ENCODE measurements at regions not wholly inside any gene's neighbourhood (a gene's known extent, or its start where the extent isn't known, plus 50 kb on each side); places are given as distances from the start of the nearest gene placed in this dataset.

DNA sequence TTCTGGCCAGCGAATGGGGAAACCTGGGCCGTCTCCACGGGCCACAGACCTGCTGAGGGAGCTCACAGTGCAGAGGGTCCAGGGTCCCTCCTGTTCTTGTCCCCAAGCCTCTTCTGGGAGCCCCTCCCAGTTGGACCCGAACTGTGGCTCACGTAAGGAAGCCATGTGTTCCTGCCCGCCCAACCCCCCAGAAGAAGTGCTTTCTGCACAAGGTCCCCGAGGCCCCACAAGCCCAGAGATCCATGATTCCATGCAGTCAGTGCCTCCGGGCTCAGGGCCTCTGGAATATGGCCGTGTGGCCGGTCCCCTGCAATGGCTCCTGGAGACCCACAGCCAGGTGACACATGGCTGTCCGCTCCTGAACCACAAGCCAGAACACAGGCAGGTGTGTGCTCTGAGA lies 272.4 kb downstream of the C16orf95 start:
- ChIA-PET POLR2A (no interaction called here), CTCF (no interaction called here)
- no peak overlapping the region for H3K4me3 Mint-ChIP-seq
- no peaks in the 10 kb centered on the region for H3K4me1 Mint-ChIP-seq
- DNase-seq (no peak), ATAC-seq (ENCODE audit: low read depth) (no peak)
- intact Hi-C loops (cut with micrococcal nuclease), result no loop called here
- no peak overlapping the region for H3K27ac Mint-ChIP-seq
- TF ChIP-seq, protein P1, sequence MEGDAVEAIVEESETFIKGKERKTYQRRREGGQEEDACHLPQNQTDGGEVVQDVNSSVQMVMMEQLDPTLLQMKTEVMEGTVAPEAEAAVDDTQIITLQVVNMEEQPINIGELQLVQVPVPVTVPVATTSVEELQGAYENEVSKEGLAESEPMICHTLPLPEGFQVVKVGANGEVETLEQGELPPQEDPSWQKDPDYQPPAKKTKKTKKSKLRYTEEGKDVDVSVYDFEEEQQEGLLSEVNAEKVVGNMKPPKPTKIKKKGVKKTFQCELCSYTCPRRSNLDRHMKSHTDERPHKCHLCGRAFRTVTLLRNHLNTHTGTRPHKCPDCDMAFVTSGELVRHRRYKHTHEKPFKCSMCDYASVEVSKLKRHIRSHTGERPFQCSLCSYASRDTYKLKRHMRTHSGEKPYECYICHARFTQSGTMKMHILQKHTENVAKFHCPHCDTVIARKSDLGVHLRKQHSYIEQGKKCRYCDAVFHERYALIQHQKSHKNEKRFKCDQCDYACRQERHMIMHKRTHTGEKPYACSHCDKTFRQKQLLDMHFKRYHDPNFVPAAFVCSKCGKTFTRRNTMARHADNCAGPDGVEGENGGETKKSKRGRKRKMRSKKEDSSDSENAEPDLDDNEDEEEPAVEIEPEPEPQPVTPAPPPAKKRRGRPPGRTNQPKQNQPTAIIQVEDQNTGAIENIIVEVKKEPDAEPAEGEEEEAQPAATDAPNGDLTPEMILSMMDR (IDR thresholded peaks at IDR 0.05), result no peak
- peaks cover 3% of the 10 kb centered on the region for H3K9me3 Mint-ChIP-seq
- H3K36me3 Mint-ChIP-seq (ENCODE audit: low read depth), result no peaks in the 10 kb centered on the region
- H3K27me3 Mint-ChIP-seq, result peaks cover 5% of the 10 kb centered on the region

DNA sequence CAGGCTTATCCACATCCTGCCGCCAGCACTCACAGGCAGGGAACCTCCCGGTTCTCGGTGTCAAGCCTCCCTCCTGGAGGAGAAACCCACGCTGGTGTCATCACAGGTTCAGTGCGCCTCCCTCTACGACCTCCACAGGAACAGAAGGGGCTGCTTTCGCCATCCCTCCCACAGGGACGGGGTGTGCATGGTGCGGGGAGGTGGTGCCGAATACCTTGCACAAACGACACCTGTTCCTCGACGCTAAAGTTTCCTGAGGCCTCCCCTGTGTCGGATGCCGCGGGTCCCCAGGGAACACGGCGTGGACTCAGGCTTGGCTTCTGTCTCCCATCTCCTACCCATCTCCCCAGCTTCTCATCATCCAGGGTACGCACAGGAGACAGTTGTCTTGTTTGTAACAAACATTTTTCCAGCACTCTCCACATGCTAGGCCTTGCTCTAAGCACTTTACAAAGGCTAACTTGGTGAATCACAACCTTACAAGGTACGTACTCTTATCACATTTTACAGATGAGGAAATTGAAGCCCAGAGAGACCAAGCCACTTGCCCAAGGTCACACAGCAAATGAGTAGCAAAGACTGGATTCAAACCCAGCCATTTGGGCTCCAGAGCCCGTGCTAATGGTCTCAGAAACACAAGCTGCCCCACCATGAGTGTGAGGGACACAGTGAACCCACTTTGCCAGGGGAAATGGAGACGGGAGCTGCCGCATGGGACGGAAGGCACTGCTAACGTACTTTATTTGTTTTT lies 271.6 kb downstream of the C16orf95 start:
- no peak overlapping the region for H3K27ac Mint-ChIP-seq
- TF ChIP-seq, protein P1 (IDR thresholded peaks at IDR 0.05), result no peak

DNA sequence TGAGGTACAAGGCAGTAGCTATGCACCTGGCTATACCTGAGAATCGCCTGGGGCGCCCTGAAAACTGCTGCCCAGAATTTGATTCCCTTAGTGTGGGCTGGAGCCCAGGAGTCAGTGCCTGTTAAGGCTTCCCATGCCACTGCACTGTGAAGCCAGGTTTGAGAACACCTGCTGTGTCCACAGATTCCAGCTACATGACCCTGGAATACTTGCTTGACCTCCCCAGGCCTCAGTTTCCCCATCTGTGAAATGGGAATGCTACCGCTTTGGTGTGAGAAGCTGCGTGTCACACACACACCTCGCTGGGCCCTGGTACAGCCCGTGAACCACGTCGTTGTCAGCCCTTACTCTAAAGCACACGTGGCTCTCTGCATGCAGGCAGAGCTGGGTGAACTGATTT lies 271.0 kb downstream of the C16orf95 start:
- H3K4me3 Mint-ChIP-seq, result no peak overlapping the region
- POLR2A ChIA-PET, result no interaction called here
- peaks cover 5% of the 10 kb centered on the region for H3K27me3 Mint-ChIP-seq
- intact Hi-C loops (cut with micrococcal nuclease), result no loop called here
- no peaks in the 10 kb centered on the region for H3K4me1 Mint-ChIP-seq
- H3K27ac Mint-ChIP-seq, result no peak overlapping the region
- no peaks in the 10 kb centered on the region for H3K36me3 Mint-ChIP-seq (ENCODE audit: low read depth)
- H3K9me3 Mint-ChIP-seq, result peaks cover 3% of the 10 kb centered on the region
- TF ChIP-seq, protein P1 (IDR thresholded peaks at IDR 0.05), result no peak
- ATAC-seq (ENCODE audit: low read depth) (no peak), DNase-seq (no peak)
- CTCF ChIA-PET, result no interaction called here

More for the DNA sequence above, 271.6 kb downstream of the C16orf95 start:
- ATAC-seq (ENCODE audit: low read depth) (no peak), DNase-seq (no peak)
- Mint-ChIP-seq H3K27me3 (peaks cover 5% of the 10 kb centered on the region), H3K4me1 (no peaks in the 10 kb centered on the region), H3K4me3 (no peak overlapping the region), H3K9me3 (peaks cover 3% of the 10 kb centered on the region), H3K36me3 (ENCODE audit: low read depth) (no peaks in the 10 kb centered on the region)
- CTCF ChIA-PET, result no interaction called here
- intact Hi-C loops (cut with micrococcal nuclease), result no loop called here
- POLR2A ChIA-PET, result no interaction called here

DNA sequence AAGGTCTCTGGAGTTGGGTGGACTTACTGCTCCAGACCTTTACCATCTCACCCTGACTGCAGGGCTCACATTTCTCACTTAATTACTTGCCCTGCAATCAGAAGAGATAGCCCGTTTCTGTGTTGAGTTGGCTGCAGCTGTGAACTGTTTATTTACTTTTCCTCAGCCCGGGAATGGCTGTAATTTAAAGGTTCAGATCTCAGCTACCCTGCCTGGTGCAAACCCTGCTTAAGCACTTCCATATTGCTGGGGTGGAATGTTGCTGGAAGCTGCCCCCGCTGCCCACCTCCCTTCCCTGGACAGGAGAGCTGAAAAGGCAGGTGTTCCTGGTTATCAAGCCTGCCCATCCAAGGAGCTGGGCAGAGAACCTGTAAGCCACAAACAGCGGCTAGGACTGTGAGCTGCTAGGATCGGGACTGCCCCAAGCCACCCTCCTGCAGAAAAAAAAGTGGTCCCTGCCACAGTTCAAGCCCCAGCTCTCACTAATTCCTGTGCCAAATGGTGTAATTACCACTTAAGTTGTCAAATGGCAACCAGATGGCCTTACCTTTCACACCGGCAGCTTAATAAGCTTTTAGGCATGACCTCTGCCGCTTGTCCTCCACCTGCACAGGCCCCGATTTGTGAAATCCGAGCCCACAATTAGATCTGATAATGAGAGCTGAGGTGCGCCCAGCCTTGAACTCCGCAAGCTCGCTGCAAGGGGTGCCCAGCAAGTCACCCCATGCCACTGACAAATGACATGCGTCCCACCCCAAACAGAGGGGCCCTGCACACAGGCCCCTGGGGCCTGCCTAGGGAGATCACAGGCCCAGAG lies 269.8 kb downstream of the C16orf95 start:
- intact Hi-C loops (cut with micrococcal nuclease), result no loop called here

More for the DNA sequence above, 269.8 kb downstream of the C16orf95 start:
- Mint-ChIP-seq H3K4me1 (no peaks in the 10 kb centered on the region), H3K4me3 (no peak overlapping the region), H3K9me3 (peaks cover 3% of the 10 kb centered on the region), H3K27me3 (peaks cover 5% of the 10 kb centered on the region), H3K27ac (no peak overlapping the region), H3K36me3 (ENCODE audit: low read depth) (no peaks in the 10 kb centered on the region)
- ATAC-seq (ENCODE audit: low read depth), result no peak
- DNase-seq, result no peak
- TF ChIP-seq, protein P1 (IDR thresholded peaks at IDR 0.05), result no peak
- POLR2A ChIA-PET, result no interaction called here
- CTCF ChIA-PET, result no interaction called here

Data from activated B cell treated with CpG ODN at 0.5 μM for 24 hours (primary cell).